Dedifferentiated amniotic fluid mesenchymal stem cell (primary cell): ENCODE measurements at regions not wholly inside any gene's neighbourhood (a gene's known extent, or its start where the extent isn't known, plus 50 kb on each side); places are given as distances from the start of the nearest gene placed in this dataset.

Source experiments
- DNase-seq: peaks from one replicate; pipeline ENCODE4 v3.0.0-alpha.2; 2016; ENCODE audit errors: extremely low spot score

GRCh38 chr13:47251771-47252170 is 354.9 kb upstream of the HTR2A start:
- no peak for DNase-seq

- no peak for DNase-seq
These were observed 353.3 kb upstream of the HTR2A start for GRCh38 chr13:47250146-47250545.

GRCh38 chr13:47249266-47249665 is 352.4 kb upstream of the HTR2A start:
- DNase-seq = no peak

- DNase-seq = no peak
These were observed 344.6 kb upstream of the HTR2A start for GRCh38 chr13:47241446-47241845.

GRCh38 chr13:47239025-47239424 is 342.2 kb upstream of the HTR2A start:
- DNase-seq = no peak

GRCh38 chr13:47237571-47237970 is 340.7 kb upstream of the HTR2A start:
- no peak for DNase-seq

- DNase-seq = no peak
These were observed 336.9 kb upstream of the HTR2A start for GRCh38 chr13:47233734-47234133.

- DNase-seq = no peak
These were observed 335.7 kb upstream of the HTR2A start for GRCh38 chr13:47232516-47232915.

- no peak for DNase-seq
These were observed 333.3 kb upstream of the HTR2A start for GRCh38 chr13:47230155-47230554.

GRCh38 chr13:47226516-47226915 is 329.7 kb upstream of the HTR2A start:
- no peak for DNase-seq

- DNase-seq = no peak
These were observed 323.7 kb upstream of the HTR2A start for GRCh38 chr13:47220453-47221140.

GRCh38 chr13:47218611-47219010 is 321.8 kb upstream of the HTR2A start:
- no peak for DNase-seq

GRCh38 chr13:47216176-47216822 is 319.4 kb upstream of the HTR2A start:
- DNase-seq = no peak

GRCh38 chr13:47215736-47216135 is 318.9 kb upstream of the HTR2A start:
- peak; percentile 55 for DNase-seq

GRCh38 chr13:47213047-47213446 is 316.2 kb upstream of the HTR2A start:
- DNase-seq = no peak

- no peak for DNase-seq
These were observed 314.3 kb upstream of the HTR2A start for GRCh38 chr13:47211106-47211505.

GRCh38 chr13:47206111-47206510 is 309.3 kb upstream of the HTR2A start:
- no peak for DNase-seq

GRCh38 chr13:47190696-47191305 is 293.9 kb upstream of the HTR2A start:
- no peak for DNase-seq

- no peak for DNase-seq
These were observed 291.9 kb upstream of the HTR2A start for GRCh38 chr13:47188802-47189201.

- DNase-seq = no peak
These were observed 289.6 kb upstream of the HTR2A start for GRCh38 chr13:47186471-47186870.

GRCh38 chr13:47184321-47184720 is 287.5 kb upstream of the HTR2A start:
- no peak for DNase-seq

GRCh38 chr13:47179321-47179720 is 282.5 kb upstream of the HTR2A start:
- no peak for DNase-seq
